ENCODE measurements at regions not wholly inside any gene's neighbourhood (a gene's known extent, or its start where the extent isn't known, plus 50 kb on each side); places are given as distances from the start of the nearest gene placed in this dataset.
A peak's percentile ranks its signal among the peaks of the same experiment; 100 is the strongest.

GRCh38 chr13:27353166-27353583 lies 71.2 kb upstream of the GTF3A start:
- intact Hi-C loops (cut with DNase I), result no loop called here
- no peaks in the 10 kb centered on the region for H3K9me3 ChIP-seq (replicated peaks in 1 of 3)
- H3K27ac ChIP-seq, result no peak overlapping the region
- DNase-seq, result no peak
- no peaks in the 10 kb centered on the region for H3K36me3 ChIP-seq (replicated peaks in 1 of 2)
- WGBS, 4 donors, result 66 to 74% (median 68%) methylated on average over 9 of the region's 9 CpGs
- H3K27me3 ChIP-seq, result peaks cover 8% of the 10 kb centered on the region
- no peak overlapping the region for H3K4me3 ChIP-seq
- H3K4me1 ChIP-seq (replicated peaks in 1 of 2), result no peaks in the 10 kb centered on the region
- no peak for TF ChIP-seq POLR2A (IDR thresholded peaks at IDR 0.05)

DNA sequence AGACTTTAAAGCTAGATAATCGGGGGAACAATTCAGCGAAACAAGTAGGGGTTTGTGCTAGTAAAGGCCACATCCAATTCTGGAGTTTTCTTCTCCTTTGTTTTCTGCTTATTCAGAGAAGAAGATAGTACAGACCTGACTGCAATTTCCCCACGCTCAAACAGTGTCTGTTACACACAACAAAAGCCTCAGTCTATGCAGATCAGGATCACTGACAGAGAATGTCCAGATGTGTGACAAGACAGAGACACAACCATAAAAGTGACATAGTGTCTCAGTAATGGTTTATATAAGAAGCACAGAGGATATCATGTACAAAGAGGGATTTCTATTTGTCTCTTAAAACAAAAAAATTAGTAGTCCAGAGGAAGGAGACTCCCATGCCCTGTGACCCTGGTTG lies 70.7 kb upstream of the GTF3A start:
- DNase-seq, result no peak
- no peaks in the 10 kb centered on the region for H3K9me3 ChIP-seq (replicated peaks in 1 of 3)
- intact Hi-C loops (cut with DNase I), result no loop called here
- H3K27me3 ChIP-seq, result peaks cover 8% of the 10 kb centered on the region
- H3K36me3 ChIP-seq (replicated peaks in 1 of 2), result no peaks in the 10 kb centered on the region
- no peak overlapping the region for H3K27ac ChIP-seq
- H3K4me1 ChIP-seq (replicated peaks in 1 of 2), result no peaks in the 10 kb centered on the region
- 70 to 78% (median 72%) methylated on average over 3 of the region's 3 CpGs for WGBS, 4 donors
- no peak for TF ChIP-seq POLR2A (IDR thresholded peaks at IDR 0.05)
- TF ChIP-seq, protein P1, sequence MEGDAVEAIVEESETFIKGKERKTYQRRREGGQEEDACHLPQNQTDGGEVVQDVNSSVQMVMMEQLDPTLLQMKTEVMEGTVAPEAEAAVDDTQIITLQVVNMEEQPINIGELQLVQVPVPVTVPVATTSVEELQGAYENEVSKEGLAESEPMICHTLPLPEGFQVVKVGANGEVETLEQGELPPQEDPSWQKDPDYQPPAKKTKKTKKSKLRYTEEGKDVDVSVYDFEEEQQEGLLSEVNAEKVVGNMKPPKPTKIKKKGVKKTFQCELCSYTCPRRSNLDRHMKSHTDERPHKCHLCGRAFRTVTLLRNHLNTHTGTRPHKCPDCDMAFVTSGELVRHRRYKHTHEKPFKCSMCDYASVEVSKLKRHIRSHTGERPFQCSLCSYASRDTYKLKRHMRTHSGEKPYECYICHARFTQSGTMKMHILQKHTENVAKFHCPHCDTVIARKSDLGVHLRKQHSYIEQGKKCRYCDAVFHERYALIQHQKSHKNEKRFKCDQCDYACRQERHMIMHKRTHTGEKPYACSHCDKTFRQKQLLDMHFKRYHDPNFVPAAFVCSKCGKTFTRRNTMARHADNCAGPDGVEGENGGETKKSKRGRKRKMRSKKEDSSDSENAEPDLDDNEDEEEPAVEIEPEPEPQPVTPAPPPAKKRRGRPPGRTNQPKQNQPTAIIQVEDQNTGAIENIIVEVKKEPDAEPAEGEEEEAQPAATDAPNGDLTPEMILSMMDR (IDR thresholded peaks at IDR 0.05), result no peak
- H3K4me3 ChIP-seq, result no peak overlapping the region

- peaks cover 8% of the 10 kb centered on the region for H3K27me3 ChIP-seq
- no peak overlapping the region for H3K27ac ChIP-seq
- 25 to 39% (median 30%) methylated on average over 3 of the region's 3 CpGs for WGBS, 4 donors
- no peak for TF ChIP-seq POLR2A (IDR thresholded peaks at IDR 0.05)
- TF ChIP-seq, protein P1 (IDR thresholded peaks at IDR 0.05), result peak in 2 of 6 experiments; percentile 7 to 8
- intact Hi-C loops (cut with DNase I), result no loop called here
- no peaks in the 10 kb centered on the region for H3K9me3 ChIP-seq (replicated peaks in 1 of 3)
- no peaks in the 10 kb centered on the region for H3K4me1 ChIP-seq (replicated peaks in 1 of 2)
- no peak overlapping the region for H3K4me3 ChIP-seq
- DNase-seq, result no peak
- no peaks in the 10 kb centered on the region for H3K36me3 ChIP-seq (replicated peaks in 1 of 2)
These were observed 70.0 kb upstream of the GTF3A start for GRCh38 chr13:27354379-27354778.

DNA sequence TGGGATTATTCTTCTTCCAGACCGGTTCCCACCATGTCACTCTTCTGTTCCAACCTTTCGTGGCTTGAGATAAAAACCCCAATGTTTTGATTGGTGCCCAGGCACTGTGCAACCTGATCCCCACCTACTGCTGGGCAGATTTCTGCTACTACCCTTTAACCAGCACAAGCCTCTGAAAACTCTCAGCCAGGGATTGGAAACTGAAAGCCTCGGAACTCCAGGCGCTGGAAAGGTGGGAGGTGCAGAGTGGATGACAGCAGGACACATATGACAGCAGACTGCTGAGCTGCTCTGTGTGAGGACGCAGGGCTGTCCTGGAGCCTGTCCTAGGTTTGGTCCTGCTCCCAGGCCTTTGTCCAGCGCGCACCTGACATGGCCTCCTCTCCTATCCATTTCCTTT lies 68.5 kb upstream of the GTF3A start:
- H3K36me3 ChIP-seq (replicated peaks in 1 of 2), result no peaks in the 10 kb centered on the region
- intact Hi-C loops (cut with DNase I), result loop anchor here in 1 of 2 donors (5.0 kb wide), 1 partner anchor 369 kb away; no protein-coding TSS in a partner anchor
- H3K4me3 ChIP-seq, result no peak overlapping the region
- no peaks in the 10 kb centered on the region for H3K9me3 ChIP-seq (replicated peaks in 1 of 3)
- H3K27me3 ChIP-seq, result peaks cover 8% of the 10 kb centered on the region
- TF ChIP-seq, protein P1 (IDR thresholded peaks at IDR 0.05), result no peak
- TF ChIP-seq POLR2A (IDR thresholded peaks at IDR 0.05), result no peak
- H3K27ac ChIP-seq, result no peak overlapping the region
- no peaks in the 10 kb centered on the region for H3K4me1 ChIP-seq (replicated peaks in 1 of 2)
- 67 to 89% (median 81%) methylated on average over 7 of the region's 7 CpGs for WGBS, 4 donors
- DNase-seq, result no peak

DNA sequence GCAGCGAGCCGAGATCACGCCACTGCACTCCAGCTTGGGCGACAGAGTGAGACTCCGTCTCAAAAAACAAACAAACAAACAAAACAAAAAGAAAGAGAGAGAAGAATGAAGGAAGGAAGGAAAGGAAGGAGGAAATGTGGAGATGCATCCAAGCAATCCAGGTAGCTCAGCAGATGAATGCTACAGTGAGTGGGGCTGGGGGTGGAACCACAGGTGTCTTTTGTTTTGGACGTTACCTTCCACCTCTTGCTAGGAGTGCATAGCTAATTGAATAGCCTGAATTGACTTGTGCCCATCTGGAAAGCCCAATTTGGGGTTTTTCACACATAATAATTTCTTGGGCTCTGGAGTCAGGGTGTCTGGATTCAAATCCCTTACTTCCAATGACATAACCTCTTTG lies 66.0 kb upstream of the GTF3A start:
- intact Hi-C loops (cut with DNase I), result loop anchor here (2.0 to 5.0 kb wide), 2 partner anchors 371 to 374 kb away; no protein-coding TSS in a partner anchor
- WGBS, 4 donors, result 87 to 91% (median 88%) methylated on average over 6 of the region's 6 CpGs

More for the DNA sequence above, 66.0 kb upstream of the GTF3A start:
- H3K9me3 ChIP-seq (replicated peaks in 1 of 3), result no peaks in the 10 kb centered on the region
- no peak overlapping the region for H3K4me3 ChIP-seq
- TF ChIP-seq, protein P1 (IDR thresholded peaks at IDR 0.05), result no peak
- peaks cover 8% of the 10 kb centered on the region for H3K27me3 ChIP-seq
- DNase-seq, result no peak
- peaks cover 0 to 6% of the 10 kb centered on the region in 2 donors for H3K4me1 ChIP-seq (replicated peaks in 1 of 2)
- no peak overlapping the region for H3K27ac ChIP-seq
- H3K36me3 ChIP-seq (replicated peaks in 1 of 2), result no peaks in the 10 kb centered on the region
